ENCODE measurements at regions not wholly inside any gene's neighbourhood (a gene's known extent, or its start where the extent isn't known, plus 50 kb on each side); places are given as distances from the start of the nearest gene placed in this dataset.

- TF ChIP-seq, protein P1, sequence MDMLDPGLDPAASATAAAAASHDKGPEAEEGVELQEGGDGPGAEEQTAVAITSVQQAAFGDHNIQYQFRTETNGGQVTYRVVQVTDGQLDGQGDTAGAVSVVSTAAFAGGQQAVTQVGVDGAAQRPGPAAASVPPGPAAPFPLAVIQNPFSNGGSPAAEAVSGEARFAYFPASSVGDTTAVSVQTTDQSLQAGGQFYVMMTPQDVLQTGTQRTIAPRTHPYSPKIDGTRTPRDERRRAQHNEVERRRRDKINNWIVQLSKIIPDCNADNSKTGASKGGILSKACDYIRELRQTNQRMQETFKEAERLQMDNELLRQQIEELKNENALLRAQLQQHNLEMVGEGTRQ (IDR thresholded peaks at IDR 0.05; ENCODE audit: borderline replicate concordance, low read depth, low read length) = no peak
- no peak for TF ChIP-seq MAX (IDR thresholded peaks at IDR 0.05; ENCODE audit: low read depth)
- no peak for TF ChIP-seq CTCF (IDR thresholded peaks at IDR 0.05)
- TF ChIP-seq FOXM1 (IDR thresholded peaks at IDR 0.05; ENCODE audit: low read depth) = no peak
- no peak for TF ChIP-seq SMC3 (IDR thresholded peaks at IDR 0.05; ENCODE audit: low read depth, low read length)
- no peak for TF ChIP-seq JUND (IDR thresholded peaks at IDR 0.05)
- no peak for TF ChIP-seq EP300 (IDR thresholded peaks at IDR 0.05; ENCODE audit: borderline replicate concordance in 1 of 2, low read depth in 1 of 2, low read length in 1 of 2)
- TF ChIP-seq RFX5 (IDR thresholded peaks at IDR 0.05; ENCODE audit: low read length) = no peak
- TF ChIP-seq RAD21 (IDR thresholded peaks at IDR 0.05; ENCODE audit: low read length) = no peak
- no peak for TF ChIP-seq SIN3A (IDR thresholded peaks at IDR 0.05; ENCODE audit: borderline replicate concordance, low read depth, low read length)
- TF ChIP-seq FOXJ3 (CRISPR knock-in tag; IDR thresholded peaks at IDR 0.05) = no peak
Observed at GRCh38 chr5:61734966-61735365, 402.9 kb downstream of the ZSWIM6 start.
